HG02852 (cell line): ENCODE measurements at regions not wholly inside any gene's neighbourhood (a gene's known extent, or its start where the extent isn't known, plus 50 kb on each side); places are given as distances from the start of the nearest gene placed in this dataset.
"Not testable (repeated sequence)": the region's sequence is repeated elsewhere in the genome, so short reads cannot be mapped to it uniquely, and the experiment has no call there.

Experiments used
- ATAC-seq: cut with Tn5 transposase; IDR thresholded peaks from one replicate; pipeline ENCODE4 v1.9.1; 2021; ENCODE audit warnings: mild to moderate bottlenecking, moderate library complexity; ENCODE audit not compliant: unreplicated experiment

- ATAC-seq, result no peak
Measured at GRCh38 chr11:106152013-106152412, 74.6 kb downstream of the AASDHPPT start.

- no peak for ATAC-seq
Measured at GRCh38 chr11:106152824-106153223, 75.4 kb downstream of the AASDHPPT start.

DNA sequence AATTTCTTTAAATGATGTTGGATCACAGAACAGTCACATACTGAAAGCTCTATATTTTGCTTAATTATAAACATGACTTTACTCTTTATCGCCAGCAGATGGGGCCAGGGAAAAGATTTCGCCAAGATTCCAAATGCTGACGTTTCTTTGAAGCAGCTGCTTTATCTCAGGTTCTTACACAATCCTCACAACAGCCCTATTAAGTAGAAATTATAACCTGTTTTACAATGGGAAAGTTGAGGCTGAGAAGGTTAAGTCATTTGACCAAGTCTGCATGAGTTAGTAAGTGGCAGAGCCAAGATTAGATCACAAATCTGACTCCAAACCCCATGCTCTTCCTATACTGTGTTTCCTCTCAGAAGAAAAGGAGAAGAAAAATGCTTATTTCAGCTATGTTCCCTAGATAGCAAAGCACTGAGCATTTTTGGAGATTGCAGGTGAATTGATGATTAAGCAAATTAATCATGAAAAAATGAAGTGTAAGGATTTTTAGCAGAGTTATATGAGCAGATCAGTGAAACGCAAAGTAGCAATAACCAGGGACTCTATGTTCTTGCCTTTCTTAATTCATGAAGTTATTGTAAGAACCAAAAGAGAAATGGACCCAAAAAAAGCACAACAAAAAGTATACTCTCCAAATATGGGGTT is 79.0 kb downstream of the AASDHPPT start:
- ATAC-seq, result peak; percentile 58

DNA sequence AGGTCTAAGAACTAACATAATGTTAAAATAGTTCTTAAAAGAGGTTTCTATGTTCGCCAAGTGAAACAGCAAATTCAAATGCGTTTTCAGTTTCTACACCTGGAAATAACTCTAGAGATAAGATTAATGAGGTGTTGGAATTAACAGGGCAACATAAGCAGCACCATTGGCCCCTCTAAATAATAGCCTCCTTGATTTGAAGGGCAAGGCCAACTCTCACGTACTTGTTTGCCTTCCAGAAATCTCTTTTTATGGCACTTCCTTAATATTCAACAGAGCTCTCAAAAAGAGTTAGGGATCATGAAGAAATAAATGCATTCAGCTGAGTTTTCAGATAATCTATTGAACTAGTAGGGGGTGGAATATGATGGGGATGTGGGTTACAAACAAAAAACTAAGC is 80.9 kb downstream of the AASDHPPT start:
- ATAC-seq, result no peak

- ATAC-seq, result no peak
Measured at GRCh38 chr11:106159836-106160235, 82.4 kb downstream of the AASDHPPT start.

GRCh38 chr11:106160494-106160893 is 83.0 kb downstream of the AASDHPPT start:
- no peak for ATAC-seq

DNA sequence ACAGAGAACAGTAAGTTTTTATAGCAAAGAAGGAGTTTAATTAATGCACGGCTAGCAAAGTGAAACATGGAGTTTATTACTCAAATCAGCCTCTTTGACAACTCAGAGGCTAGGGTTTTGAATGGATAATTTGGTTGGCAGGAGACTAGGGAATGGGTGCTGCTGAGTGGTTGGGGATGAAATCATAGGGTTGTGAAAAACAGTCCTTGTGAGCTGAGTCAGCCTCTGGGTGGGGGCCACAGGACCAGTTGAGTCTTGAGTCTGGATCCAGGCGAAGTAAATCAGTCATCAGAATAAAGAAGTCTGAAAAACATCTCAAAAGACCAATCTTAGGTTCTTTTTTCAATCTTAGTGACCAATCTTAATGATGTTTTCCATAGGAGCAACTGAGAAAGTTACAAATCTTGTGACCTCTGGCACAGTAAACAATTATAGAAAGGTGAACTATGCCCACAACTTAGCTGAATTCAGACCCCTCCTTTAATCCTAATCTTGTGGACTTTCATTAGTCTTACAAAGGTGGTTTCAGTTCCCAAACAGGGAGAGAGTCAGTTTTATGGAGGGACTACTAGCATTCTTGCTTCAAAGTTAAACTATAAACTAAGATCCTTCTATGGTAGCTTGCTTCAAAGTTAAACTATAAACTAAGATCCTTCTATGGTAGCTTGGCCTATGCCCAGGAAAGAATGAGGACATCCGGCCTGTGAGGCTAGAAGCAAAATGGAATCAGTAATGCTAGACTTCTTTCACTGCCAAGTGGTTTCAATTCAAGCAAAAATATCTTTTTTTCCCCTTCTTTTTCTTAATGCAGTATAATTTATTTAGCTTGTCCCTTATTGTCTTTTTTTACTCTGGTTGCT is 84.5 kb downstream of the AASDHPPT start:
- no peak for ATAC-seq

DNA sequence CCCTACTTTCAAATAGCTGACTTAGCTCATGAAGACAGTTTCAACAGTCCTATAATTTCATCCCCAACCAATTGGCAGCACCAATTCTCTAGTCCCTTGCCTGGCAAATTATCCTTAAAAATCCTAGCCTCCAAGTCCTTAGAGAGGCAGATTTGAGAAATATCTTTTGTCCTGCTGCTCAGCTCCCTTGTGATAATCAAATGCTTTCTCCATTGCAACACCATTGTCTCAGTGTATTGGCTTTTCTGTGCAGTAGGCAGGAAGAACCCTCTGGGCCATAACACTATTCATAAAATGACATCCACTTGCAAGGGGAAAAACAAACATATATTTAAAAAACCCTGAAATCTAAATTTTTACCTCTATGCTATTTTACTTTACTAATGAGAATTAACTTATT is 89.6 kb downstream of the AASDHPPT start:
- ATAC-seq, result no peak

- ATAC-seq, result no peak
Measured at GRCh38 chr11:106172386-106172991, 95.0 kb downstream of the AASDHPPT start.

GRCh38 chr11:106173291-106173690 is 95.8 kb downstream of the AASDHPPT start:
- ATAC-seq, result no peak

DNA sequence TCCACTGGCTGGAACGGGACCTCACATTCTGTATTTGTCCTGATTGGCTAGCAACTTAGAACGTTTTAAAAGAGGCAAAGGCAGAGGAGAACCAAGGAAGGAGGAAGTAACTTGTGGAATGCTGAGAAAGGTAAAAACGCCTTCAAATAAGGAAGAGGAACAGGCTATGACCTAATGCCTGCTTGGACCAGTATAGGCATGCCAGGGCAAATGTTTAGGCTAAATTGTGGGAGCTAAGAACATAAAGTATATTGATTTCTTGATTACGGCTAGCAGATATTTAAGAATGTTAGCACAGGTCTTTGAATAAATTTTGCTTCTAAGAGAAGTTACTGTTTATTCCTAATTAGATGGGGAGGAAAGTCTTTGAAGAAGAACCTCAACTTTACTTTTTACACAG is 96.5 kb downstream of the AASDHPPT start:
- not testable (repeated sequence) for ATAC-seq

DNA sequence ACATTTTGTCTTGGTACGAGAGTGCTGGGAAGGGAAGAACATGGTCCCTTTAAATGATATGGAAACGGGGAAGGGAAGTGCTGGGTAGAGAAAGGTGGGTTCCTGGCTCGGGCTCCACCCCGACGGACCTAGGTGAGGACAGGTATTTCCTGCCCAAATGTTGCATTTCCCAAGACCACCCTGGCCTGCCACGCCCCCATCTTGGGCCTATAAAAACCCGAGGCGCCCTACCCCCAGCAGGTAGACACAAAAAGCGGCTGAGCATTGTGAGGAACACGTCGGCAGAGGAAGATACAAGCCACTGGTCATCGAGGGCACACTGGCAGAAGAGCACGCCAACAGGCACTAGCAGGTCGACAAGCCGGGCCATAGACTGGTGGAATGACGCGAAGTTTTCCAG is 99.4 kb downstream of the AASDHPPT start:
- ATAC-seq, result no peak

- ATAC-seq, result no peak
Measured at GRCh38 chr11:106177311-106177710, 99.8 kb downstream of the AASDHPPT start.

DNA sequence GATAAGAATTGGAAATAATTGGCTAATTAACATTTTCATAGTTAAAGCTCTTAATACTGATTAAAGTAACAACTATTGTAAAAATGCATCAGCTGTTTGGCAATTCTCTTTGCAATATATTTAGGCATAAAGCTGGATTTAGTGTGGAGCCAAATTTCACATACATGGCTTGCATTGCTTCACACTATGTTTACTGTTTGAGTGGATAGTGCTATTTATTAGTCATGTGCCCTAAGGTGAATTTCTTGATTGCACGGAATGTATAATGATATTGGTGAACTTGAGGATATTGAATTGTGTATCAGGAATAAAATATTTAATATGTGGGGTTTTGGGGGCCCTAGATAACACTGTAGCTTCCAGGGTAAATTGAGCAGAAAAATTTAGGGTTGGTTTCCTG is 100.9 kb downstream of the AASDHPPT start:
- no peak for ATAC-seq

GRCh38 chr11:106179048-106179447 is 101.6 kb downstream of the AASDHPPT start:
- no peak for ATAC-seq

DNA sequence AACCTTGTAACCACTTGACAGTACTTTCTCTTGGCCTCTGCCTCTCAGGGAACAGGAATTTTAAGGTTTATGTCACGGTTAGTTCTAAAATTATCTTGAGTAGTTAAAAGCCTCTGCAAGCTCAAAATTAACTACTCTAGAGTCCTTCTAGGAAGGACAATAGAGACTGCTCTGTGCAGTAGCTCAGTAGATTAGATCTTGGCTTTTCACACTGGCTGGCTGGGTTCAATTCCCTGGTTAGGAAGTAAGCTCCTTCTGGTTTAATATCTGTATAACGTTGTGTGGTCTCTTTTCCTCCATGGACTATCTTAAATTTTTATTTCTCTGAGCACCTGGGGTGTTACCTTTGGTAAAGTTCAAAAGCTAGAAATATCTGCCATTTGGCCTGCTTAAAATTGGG is 109.2 kb downstream of the AASDHPPT start:
- ATAC-seq, result no peak

- no peak for ATAC-seq
Measured at GRCh38 chr11:106187860-106188456, 110.5 kb downstream of the AASDHPPT start.

- ATAC-seq, result no peak
Measured at GRCh38 chr11:106193956-106194355, 116.5 kb downstream of the AASDHPPT start.

- ATAC-seq, result no peak
Measured at GRCh38 chr11:106197438-106197837, 120.0 kb downstream of the AASDHPPT start.

GRCh38 chr11:106202935-106203620 is 125.6 kb downstream of the AASDHPPT start:
- ATAC-seq, result no peak

DNA sequence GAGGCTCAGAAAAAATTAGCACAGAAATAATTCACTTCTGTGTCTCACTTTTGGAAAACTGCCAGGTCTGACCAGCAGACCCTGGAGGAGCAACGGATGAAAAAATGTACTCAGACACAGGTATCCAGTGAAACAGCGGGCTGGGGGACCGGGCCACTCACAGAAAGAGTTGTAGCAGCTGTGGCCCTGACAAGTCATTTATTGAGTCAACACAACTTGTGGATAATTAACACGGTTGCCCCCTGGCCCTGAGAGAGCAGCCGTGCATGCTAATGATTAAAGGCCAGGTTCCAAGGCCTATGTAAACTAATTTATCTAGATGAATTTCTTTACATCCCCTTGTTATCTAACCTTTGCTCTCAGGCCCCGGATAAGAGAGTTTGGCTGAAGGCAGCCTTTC is 131.3 kb downstream of the AASDHPPT start:
- ATAC-seq, result no peak
